Activated CD4-positive, alpha-beta memory T cell treated with anti-CD3 and anti-CD28 coated beads for 36 hours (primary cell): ENCODE measurements at regions not wholly inside any gene's neighbourhood (a gene's known extent, or its start where the extent isn't known, plus 50 kb on each side); places are given as distances from the start of the nearest gene placed in this dataset.

Experiments used
- CTCF ChIA-PET: fragments of 350-600 bp; sonication (Branson Sonifier 250); formaldehyde crosslinking; loops from one replicate; lab custom pipeline; 2021; ENCODE audit warnings: antibody characterized with exemption, inconsistent platforms; lab: Charles Lee
- POLR2A ChIA-PET: fragments of 350-600 bp; sonication (Branson Sonifier 250); formaldehyde crosslinking; loops from one replicate; lab custom pipeline; 2021; ENCODE audit warnings: antibody characterized with exemption; lab: Charles Lee
- DNase-seq: peaks from one replicate; pipeline ENCODE4 v3.0.0-alpha.2; 2020
- H3K27ac Mint-ChIP-seq: one replicate; pipeline ENCODE4 v1.8.0; 2021; ENCODE audit warnings: mixed read lengths
- H3K27me3 Mint-ChIP-seq: one replicate; pipeline ENCODE4 v1.8.0; 2021; ENCODE audit warnings: mixed read lengths
- H3K36me3 Mint-ChIP-seq: one replicate; pipeline ENCODE4 v1.8.0; 2021; ENCODE audit warnings: mixed read lengths
- H3K4me1 Mint-ChIP-seq: one replicate; pipeline ENCODE4 v1.8.0; 2021; ENCODE audit warnings: low read depth, mixed read lengths
- H3K4me3 Mint-ChIP-seq: one replicate; pipeline ENCODE4 v1.8.0; 2021; ENCODE audit warnings: mild to moderate bottlenecking, mixed read lengths
- H3K9me3 Mint-ChIP-seq: one replicate; pipeline ENCODE4 v1.8.0; 2021; ENCODE audit warnings: mixed read lengths
- intact Hi-C: fragments of 100-400 bp; cut with micrococcal nuclease; formaldehyde crosslinking; loops from one replicate; pipeline ENCODE4 v1.15.1; 2023

GRCh38 chr10:8616166-8616565 lies 561.7 kb downstream of the GATA3 start:
- Mint-ChIP-seq H3K36me3 (no peaks in the 10 kb centered on the region), H3K27ac (no peak overlapping the region), H3K4me1 (peaks cover 12% of the 10 kb centered on the region), H3K27me3 (peaks cover 1% of the 10 kb centered on the region), H3K4me3 (no peak overlapping the region), H3K9me3 (peaks cover 9% of the 10 kb centered on the region)
- intact Hi-C loops = no loop called here
- DNase-seq = no peak
- ChIA-PET CTCF (no interaction called here), POLR2A (no interaction called here)

- no peak overlapping the region for H3K4me3 Mint-ChIP-seq
- DNase-seq = no peak
- no peaks in the 10 kb centered on the region for H3K9me3 Mint-ChIP-seq
- peaks cover 12% of the 10 kb centered on the region for H3K4me1 Mint-ChIP-seq
- POLR2A ChIA-PET = no interaction called here
- H3K27ac Mint-ChIP-seq = no peak overlapping the region
- CTCF ChIA-PET = no interaction called here
- H3K36me3 Mint-ChIP-seq = no peaks in the 10 kb centered on the region
- H3K27me3 Mint-ChIP-seq = peaks cover 1% of the 10 kb centered on the region
- intact Hi-C loops = no loop called here
Observed at GRCh38 chr10:8617792-8618191, 563.3 kb downstream of the GATA3 start.

- H3K4me3 Mint-ChIP-seq = no peak overlapping the region
- H3K27me3 Mint-ChIP-seq = peaks cover 1% of the 10 kb centered on the region
- H3K4me1 Mint-ChIP-seq = peaks cover 12% of the 10 kb centered on the region
- no peaks in the 10 kb centered on the region for H3K36me3 Mint-ChIP-seq
- POLR2A ChIA-PET = no interaction called here
- intact Hi-C loops = no loop called here
- CTCF ChIA-PET = no interaction called here
- no peak overlapping the region for H3K27ac Mint-ChIP-seq
- no peak for DNase-seq
- no peaks in the 10 kb centered on the region for H3K9me3 Mint-ChIP-seq
Observed at GRCh38 chr10:8618834-8619233, 564.3 kb downstream of the GATA3 start.

GRCh38 chr10:8628351-8628750 lies 573.9 kb downstream of the GATA3 start:
- CTCF ChIA-PET = no interaction called here
- POLR2A ChIA-PET = no interaction called here

GRCh38 chr10:8633909-8634308 lies 579.4 kb downstream of the GATA3 start:
- Mint-ChIP-seq H3K9me3 (no peaks in the 10 kb centered on the region), H3K4me3 (no peak overlapping the region), H3K27me3 (peaks cover 7% of the 10 kb centered on the region), H3K27ac (no peak overlapping the region), H3K4me1 (no peaks in the 10 kb centered on the region), H3K36me3 (no peaks in the 10 kb centered on the region)
- intact Hi-C loops = no loop called here
- ChIA-PET POLR2A (no interaction called here), CTCF (no interaction called here)
- no peak for DNase-seq

More at GRCh38 chr10:8628351-8628750, 573.9 kb downstream of the GATA3 start:
- H3K4me3 Mint-ChIP-seq = no peak overlapping the region
- no peak for DNase-seq
- H3K27ac Mint-ChIP-seq = no peak overlapping the region
- no peaks in the 10 kb centered on the region for H3K9me3 Mint-ChIP-seq
- intact Hi-C loops = no loop called here
- peaks cover 8% of the 10 kb centered on the region for H3K27me3 Mint-ChIP-seq
- no peaks in the 10 kb centered on the region for H3K36me3 Mint-ChIP-seq
- H3K4me1 Mint-ChIP-seq = no peaks in the 10 kb centered on the region

GRCh38 chr10:8636371-8636770 lies 581.9 kb downstream of the GATA3 start:
- peaks cover 5% of the 10 kb centered on the region for H3K27me3 Mint-ChIP-seq
- H3K4me1 Mint-ChIP-seq = no peaks in the 10 kb centered on the region
- no peaks in the 10 kb centered on the region for H3K9me3 Mint-ChIP-seq
- ChIA-PET CTCF (no interaction called here), POLR2A (no interaction called here)
- DNase-seq = no peak
- H3K27ac Mint-ChIP-seq = no peak overlapping the region
- intact Hi-C loops = no loop called here
- no peaks in the 10 kb centered on the region for H3K36me3 Mint-ChIP-seq
- no peak overlapping the region for H3K4me3 Mint-ChIP-seq

- ChIA-PET POLR2A (no interaction called here), CTCF (no interaction called here)
- no peaks in the 10 kb centered on the region for H3K4me1 Mint-ChIP-seq
- no peak overlapping the region for H3K27ac Mint-ChIP-seq
- DNase-seq = no peak
- H3K27me3 Mint-ChIP-seq = peaks cover 4% of the 10 kb centered on the region
- peaks cover 10% of the 10 kb centered on the region for H3K9me3 Mint-ChIP-seq
- H3K36me3 Mint-ChIP-seq = no peaks in the 10 kb centered on the region
- intact Hi-C loops = no loop called here
- H3K4me3 Mint-ChIP-seq = no peak overlapping the region
Observed at GRCh38 chr10:8637640-8638039, 583.2 kb downstream of the GATA3 start.

GRCh38 chr10:8638088-8638672 lies 583.7 kb downstream of the GATA3 start:
- Mint-ChIP-seq H3K27me3 (peaks cover 4% of the 10 kb centered on the region), H3K27ac (no peak overlapping the region), H3K4me1 (no peaks in the 10 kb centered on the region), H3K4me3 (no peak overlapping the region), H3K36me3 (no peaks in the 10 kb centered on the region), H3K9me3 (peaks cover 11% of the 10 kb centered on the region)
- DNase-seq = no peak
- ChIA-PET CTCF (no interaction called here), POLR2A (no interaction called here)
- intact Hi-C loops = no loop called here

GRCh38 chr10:8639486-8640185 lies 585.1 kb downstream of the GATA3 start:
- peaks cover 11% of the 10 kb centered on the region for H3K9me3 Mint-ChIP-seq
- H3K36me3 Mint-ChIP-seq = no peaks in the 10 kb centered on the region
- no peaks in the 10 kb centered on the region for H3K4me1 Mint-ChIP-seq
- CTCF ChIA-PET = no interaction called here
- H3K4me3 Mint-ChIP-seq = no peak overlapping the region
- H3K27me3 Mint-ChIP-seq = peaks cover 4% of the 10 kb centered on the region
- POLR2A ChIA-PET = no interaction called here
- DNase-seq = no peak
- intact Hi-C loops = no loop called here
- no peak overlapping the region for H3K27ac Mint-ChIP-seq

- POLR2A ChIA-PET = no interaction called here
- CTCF ChIA-PET = no interaction called here
- Mint-ChIP-seq H3K4me1 (no peaks in the 10 kb centered on the region), H3K36me3 (no peaks in the 10 kb centered on the region), H3K27me3 (peaks cover 4% of the 10 kb centered on the region), H3K4me3 (no peak overlapping the region), H3K27ac (no peak overlapping the region), H3K9me3 (peaks cover 11% of the 10 kb centered on the region)
- intact Hi-C loops = no loop called here
- DNase-seq = no peak
Observed at GRCh38 chr10:8640301-8640700, 585.8 kb downstream of the GATA3 start.

GRCh38 chr10:8640878-8641277 lies 586.4 kb downstream of the GATA3 start:
- Mint-ChIP-seq H3K36me3 (no peaks in the 10 kb centered on the region), H3K4me3 (no peak overlapping the region), H3K4me1 (no peaks in the 10 kb centered on the region), H3K27me3 (peaks cover 4% of the 10 kb centered on the region), H3K9me3 (peaks cover 11% of the 10 kb centered on the region), H3K27ac (no peak overlapping the region)
- ChIA-PET CTCF (no interaction called here), POLR2A (no interaction called here)
- DNase-seq = no peak
- intact Hi-C loops = no loop called here

- Mint-ChIP-seq H3K9me3 (no peaks in the 10 kb centered on the region), H3K4me1 (no peaks in the 10 kb centered on the region), H3K27me3 (peaks cover 2% of the 10 kb centered on the region), H3K4me3 (no peak overlapping the region), H3K36me3 (no peaks in the 10 kb centered on the region), H3K27ac (no peak overlapping the region)
- ChIA-PET CTCF (no interaction called here), POLR2A (no interaction called here)
- intact Hi-C loops = no loop called here
- DNase-seq = no peak
Observed at GRCh38 chr10:8656261-8656660, 601.8 kb downstream of the GATA3 start.

GRCh38 chr10:8659982-8660381 lies 605.5 kb downstream of the GATA3 start:
- POLR2A ChIA-PET = no interaction called here

More at GRCh38 chr10:8659982-8660381, 605.5 kb downstream of the GATA3 start:
- Mint-ChIP-seq H3K4me1 (no peaks in the 10 kb centered on the region), H3K36me3 (no peaks in the 10 kb centered on the region), H3K27ac (no peak overlapping the region), H3K27me3 (peaks cover 2% of the 10 kb centered on the region), H3K9me3 (no peaks in the 10 kb centered on the region), H3K4me3 (no peak overlapping the region)
- intact Hi-C loops = no loop called here
- CTCF ChIA-PET = no interaction called here
- DNase-seq = no peak
